H1 (cell line): ENCODE measurements at regions not wholly inside any gene's neighbourhood (a gene's known extent, or its start where the extent isn't known, plus 50 kb on each side); places are given as distances from the start of the nearest gene placed in this dataset.

Experiments
- CTCF ChIA-PET: fragments of 300-600 bp; sonication (Branson Sonifier 250); formaldehyde crosslinking; loops from one replicate; lab custom pipeline; 2021; ENCODE audit not compliant: partially characterized antibody; lab: Charles Lee
- POLR2A ChIA-PET: fragments of 300-600 bp; sonication (Branson Sonifier 250); formaldehyde crosslinking; loops from one replicate; lab custom pipeline; 2021; ENCODE audit warnings: inconsistent platforms; ENCODE audit not compliant: partially characterized antibody; lab: Charles Lee
- DNase-seq, 2 experiments: peaks; one replicate each; pipeline versions ENCODE4 v3.0.0 to v3.0.0-alpha.2; 2010 to 2022; ENCODE audit warnings: low spot score in 2 of 2, low read depth in 1 of 2, mixed read lengths in 1 of 2
- FAIRE-seq: peaks from 2 replicates; lab custom pipeline; 2011; peaks lifted over from hg19 to GRCh38; lab: Jason Lieb, UNC
- H2AFZ ChIP-seq: 2 replicates; pipeline ENCODE4 v1.8.1; 2012; ENCODE audit warnings: low read length, inconsistent platforms
- H2AK5ac ChIP-seq: 2 replicates; pipeline ENCODE4 v1.6.1; 2013; ENCODE audit warnings: low read depth, low read length
- H2BK120ac ChIP-seq: replicated peaks from 2 replicates; pipeline ENCODE3; 2013; ENCODE audit warnings: low read depth, low read length, inconsistent platforms
- H2BK12ac ChIP-seq: 2 replicates; pipeline ENCODE4 v1.6.1; 2013; ENCODE audit warnings: low read depth, low read length
- H2BK15ac ChIP-seq: 2 replicates; pipeline ENCODE4 v1.6.1; 2013; ENCODE audit warnings: low read length
- H2BK20ac ChIP-seq: 2 replicates; pipeline ENCODE4 v1.6.1; 2013; ENCODE audit warnings: low read length
- H2BK5ac ChIP-seq: 2 replicates; pipeline ENCODE4 v1.6.1; 2013; ENCODE audit warnings: low read depth, low read length
- H3K14ac ChIP-seq: 2 replicates; pipeline ENCODE4 v1.6.1; 2013; ENCODE audit warnings: inconsistent platforms; ENCODE audit not compliant: insufficient read length
- H3K18ac ChIP-seq: 2 replicates; pipeline ENCODE4 v1.6.1; 2013; ENCODE audit warnings: low read length; ENCODE audit errors: extremely low read depth
- H3K23ac ChIP-seq: 2 replicates; pipeline ENCODE4 v1.6.1; 2013; ENCODE audit warnings: inconsistent platforms; ENCODE audit not compliant: insufficient read length
- H3K23me2 ChIP-seq: 2 replicates; pipeline ENCODE4 v1.6.1; 2013; ENCODE audit warnings: low read depth, low read length
- H3K27ac ChIP-seq: 2 replicates; pipeline ENCODE4 v1.6.1; 2011; ENCODE audit warnings: low read depth, low read length, inconsistent platforms
- H3K27me3 ChIP-seq, 4 experiments: replicated peaks in 1 of 4; 1 replicate in 1 of 4; 2 replicates in 3 of 4; pipeline versions ENCODE4 v1.6.1 to v1.8.1; 2011 to 2013; ENCODE audit warnings: low read length in 3 of 4, mild to moderate bottlenecking in 3 of 4, inconsistent platforms in 2 of 4, mixed read lengths in 2 of 4, moderate library complexity in 1 of 4; ENCODE audit not compliant: control insufficient read depth in 3 of 4, insufficient read depth in 3 of 4; ENCODE audit errors: extremely low read depth in 1 of 4
- H3K36me3 ChIP-seq, 4 experiments: 2 replicates each; pipeline versions ENCODE4 v1.6.1 to v1.8.1; 2011 to 2013; ENCODE audit warnings: mild to moderate bottlenecking in 4 of 4, low read length in 3 of 4, moderate library complexity in 2 of 4, control low read depth in 1 of 4, inconsistent platforms in 1 of 4; ENCODE audit not compliant: insufficient read depth in 4 of 4, control insufficient read depth in 2 of 4
- H3K4ac ChIP-seq: replicated peaks from 2 replicates; pipeline ENCODE3; 2013; ENCODE audit warnings: low read length, low read depth, mixed read lengths, inconsistent platforms; ENCODE audit not compliant: insufficient read length
- H3K4me1 ChIP-seq, 4 experiments: replicated peaks in 1 of 4; 1 replicate in 1 of 4; 2 replicates in 3 of 4; pipeline versions ENCODE4 v1.6.1 to v1.8.1; 2011 to 2013; ENCODE audit warnings: low read length in 3 of 4, inconsistent platforms in 2 of 4, mixed read lengths in 1 of 4; ENCODE audit not compliant: insufficient read depth in 4 of 4, control insufficient read depth in 3 of 4
- H3K4me2 ChIP-seq, 2 experiments: 2 replicates each; pipeline versions ENCODE4 v1.6.1 to v1.8.1; 2011 to 2013; ENCODE audit warnings: low read depth in 2 of 2, low read length in 2 of 2, control low read depth in 1 of 2, inconsistent platforms in 1 of 2, mild to moderate bottlenecking in 1 of 2; ENCODE audit not compliant: insufficient read depth in 1 of 2
- H3K4me3 ChIP-seq, 4 experiments: fragments of 200-600, 300-600 bp in 1 of 4; sonication (generic), shearing (Covaris generic), sonication (Bioruptor Twin) in 1 of 4; 2 replicates each; pipeline versions ENCODE4 v1.5.1 to v1.8.1; 2011 to 2016; ENCODE audit warnings: low read length in 4 of 4, low read depth in 3 of 4, control low read depth in 2 of 4, inconsistent platforms in 2 of 4, mild to moderate bottlenecking in 2 of 4, mixed read lengths in 1 of 4, moderate library complexity in 1 of 4; ENCODE audit not compliant: insufficient read depth in 2 of 4; ENCODE audit errors: extremely low read depth in 1 of 4
- H3K56ac ChIP-seq: replicated peaks from 2 replicates; pipeline ENCODE3; 2013; ENCODE audit warnings: low read depth, mild to moderate bottlenecking, mixed read lengths, low read length, inconsistent platforms; ENCODE audit not compliant: insufficient read length
- H3K79me1 ChIP-seq: 2 replicates; pipeline ENCODE4 v1.6.1; 2013; ENCODE audit warnings: low read depth, low read length, control low read depth
- H3K79me2 ChIP-seq, 2 experiments: 2 replicates each; pipeline versions ENCODE4 v1.6.1 to v1.8.1; 2012 to 2013; ENCODE audit warnings: low read length in 2 of 2, mild to moderate bottlenecking in 2 of 2, inconsistent platforms in 1 of 2; ENCODE audit not compliant: insufficient read depth in 2 of 2, control insufficient read depth in 1 of 2
- H3K9ac ChIP-seq, 4 experiments: replicated peaks in 1 of 4; 1 replicate in 1 of 4; 2 replicates in 3 of 4; pipeline versions ENCODE4 v1.6.1 to v1.8.1; 2011 to 2013; ENCODE audit warnings: low read depth in 3 of 4, low read length in 3 of 4, control low read depth in 2 of 4, mild to moderate bottlenecking in 2 of 4, moderate library complexity in 2 of 4, inconsistent platforms in 1 of 4; ENCODE audit errors: extremely low read depth in 1 of 4
- H3K9me3 ChIP-seq, 2 experiments: 2 replicates each; pipeline versions ENCODE4 v1.6.1 to v1.8.1; 2012 to 2013; ENCODE audit warnings: mild to moderate bottlenecking in 2 of 2, moderate library complexity in 2 of 2, control low read depth in 1 of 2, inconsistent platforms in 1 of 2, low read depth in 1 of 2, low read length in 1 of 2, mixed read lengths in 1 of 2; ENCODE audit not compliant: insufficient read depth in 2 of 2
- H4K20me1 ChIP-seq, 2 experiments: replicated peaks in 1 of 2; 2 replicates each; pipeline versions ENCODE3 to v1.8.1; 2011 to 2013; ENCODE audit warnings: inconsistent platforms in 2 of 2, low read length in 2 of 2, mild to moderate bottlenecking in 1 of 2; ENCODE audit not compliant: insufficient read depth in 2 of 2, control insufficient read depth in 1 of 2
- H4K5ac ChIP-seq: 2 replicates; pipeline ENCODE4 v1.6.1; 2013; ENCODE audit warnings: low read length, low read depth, mixed read lengths, inconsistent platforms; ENCODE audit not compliant: insufficient read length
- H4K8ac ChIP-seq: 2 replicates; pipeline ENCODE4 v1.8.0; 2013; ENCODE audit warnings: mild to moderate bottlenecking, moderate library complexity, low read length, inconsistent platforms; ENCODE audit not compliant: insufficient read depth; ENCODE audit errors: extremely low read depth
- H4K91ac ChIP-seq: replicated peaks from 2 replicates; pipeline ENCODE3; 2013; ENCODE audit warnings: low read length, mixed read lengths, inconsistent platforms; ENCODE audit not compliant: insufficient read length
- CBX5 ChIP-seq: fragments of 300-800, 300-1000 bp; sonication (generic); IDR thresholded peaks from 2 replicates; pipeline ENCODE4 v1.7.1; 2016; ENCODE audit warnings: antibody characterized with exemption, low read length, low read depth
- POLR2A ChIP-seq, 2 experiments: IDR thresholded peaks; 1 replicate in 1 of 2; 2 replicates in 1 of 2; pipeline ENCODE4 v1.6.1; 2011; ENCODE audit warnings: low read depth in 2 of 2, low read length in 2 of 2, mild to moderate bottlenecking in 2 of 2; ENCODE audit errors: control extremely low read depth in 1 of 2
- WGBS, 2 experiments: shearing (Covaris generic) in 1 of 2; methylation state at CpG; one replicate each; pipeline versions ENCODE4 v1.1.6 to v1.1.7; 2013 to 2015; ENCODE audit warnings: low lambda C conversion rate in 2 of 2, mixed read lengths in 2 of 2, inconsistent platforms in 1 of 2, low coverage in 1 of 2, missing lambda C conversion rate in 1 of 2; ENCODE audit not compliant: insufficient replicate concordance in 2 of 2, insufficient coverage in 1 of 2, insufficient read length in 1 of 2; ENCODE audit errors: extremely low coverage in 1 of 2, missing lambda C conversion rate in 1 of 2; 5-methylcytosine and 5-hydroxymethylcytosine counted together

DNA sequence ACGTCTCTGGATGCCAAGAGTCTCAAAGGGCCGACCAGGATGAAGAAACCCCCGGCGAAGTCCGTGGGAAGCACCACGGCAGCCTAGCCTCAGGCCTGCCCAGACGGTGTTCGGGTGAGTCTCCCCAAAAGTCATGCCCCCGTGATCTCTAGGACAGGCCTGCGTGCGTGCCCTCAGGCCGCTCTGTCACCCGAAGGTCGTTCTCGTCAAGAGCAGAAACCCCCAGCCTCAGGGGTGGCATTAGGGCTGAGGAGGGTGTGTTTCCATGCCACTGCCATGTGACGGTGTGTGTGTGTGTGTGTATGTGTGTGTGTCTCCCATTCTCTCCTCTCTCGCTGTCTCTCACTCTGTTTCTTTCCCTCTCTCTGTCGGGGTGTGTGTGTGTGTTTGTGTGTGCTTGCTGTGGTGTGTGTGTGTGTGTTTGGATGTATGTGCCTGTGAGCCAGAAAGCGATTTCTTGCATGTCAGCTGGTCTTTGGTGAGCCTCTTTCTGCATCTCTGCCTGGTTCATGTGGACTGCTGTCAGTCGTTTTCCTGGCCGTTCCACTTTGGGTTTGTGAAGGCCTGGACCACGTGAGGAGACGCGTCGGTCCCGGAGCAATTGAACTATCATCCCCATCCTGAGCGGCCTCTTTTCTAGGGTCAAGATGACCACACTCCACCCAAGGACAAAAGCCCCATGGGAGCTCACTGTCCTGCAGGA, 772.5 kb upstream of the ALG10B start:
- H2AK5ac ChIP-seq = no peak overlapping the region
- H4K5ac ChIP-seq = no peak overlapping the region
- TF ChIP-seq CBX5 (no peak), POLR2A (IDR thresholded peaks at IDR 0.05; ENCODE audit: control extremely low read depth in 1 of 2, low read depth in 2 of 2, low read length in 2 of 2) (no peak)
- TF ChIP-seq, all 59 proteins: peak for 0
- Histone ChIP-seq H4K91ac (no peak overlapping the region), H3K23ac (no peak overlapping the region), H3K79me1 (no peaks in the 10 kb centered on the region), H3K9ac (no peak overlapping the region), H2BK5ac (no peak overlapping the region), H3K9me3 (peaks cover 42 to 92% of the 10 kb centered on the region in 2 experiments), H2BK120ac (no peak overlapping the region), H2BK12ac (no peak overlapping the region), H3K36me3 (no peaks in the 10 kb centered on the region), H3K18ac (no peak overlapping the region), H3K27ac (no peak overlapping the region), H3K79me2 (no peaks in the 10 kb centered on the region), H3K4me1 (no peaks in the 10 kb centered on the region), H3K56ac (no peak overlapping the region), H3K4me3 (no peak overlapping the region), H2BK20ac (no peak overlapping the region), H2AFZ (no peak overlapping the region), H4K20me1 (no peaks in the 10 kb centered on the region), H3K4me2 (no peak overlapping the region), H3K14ac (no peak overlapping the region), H3K4ac (no peak overlapping the region), H2BK15ac (no peak overlapping the region), H3K27me3 (no peaks in the 10 kb centered on the region), H3K23me2 (no peaks in the 10 kb centered on the region), H4K8ac (no peak overlapping the region)
- no peak for DNase-seq
- POLR2A ChIA-PET = no interaction called here
- FAIRE-seq = no peak
- CTCF ChIA-PET = no interaction called here
- 93% methylated on average over 18 of the region's 27 CpGs; no CpG with 5 or more reads in 1 of the 2 experiments for WGBS, 2 experiments
